Stimulated activated CD4-positive, alpha-beta T cell treated with anti-CD3 and anti-CD28 coated beads, Interleukin-15, amount 100 ng/mL, for 24 hours (primary cell): ENCODE measurements at regions not wholly inside any gene's neighbourhood (a gene's known extent, or its start where the extent isn't known, plus 50 kb on each side); places are given as distances from the start of the nearest gene placed in this dataset.

ENCODE experiments used
- DNase-seq: peaks from one replicate; pipeline ENCODE4 v3.0.0-alpha.2; 2020

- no peak for DNase-seq
Measured at GRCh38 chr6:44665143-44665542, 277.6 kb downstream of the CDC5L start.

DNA sequence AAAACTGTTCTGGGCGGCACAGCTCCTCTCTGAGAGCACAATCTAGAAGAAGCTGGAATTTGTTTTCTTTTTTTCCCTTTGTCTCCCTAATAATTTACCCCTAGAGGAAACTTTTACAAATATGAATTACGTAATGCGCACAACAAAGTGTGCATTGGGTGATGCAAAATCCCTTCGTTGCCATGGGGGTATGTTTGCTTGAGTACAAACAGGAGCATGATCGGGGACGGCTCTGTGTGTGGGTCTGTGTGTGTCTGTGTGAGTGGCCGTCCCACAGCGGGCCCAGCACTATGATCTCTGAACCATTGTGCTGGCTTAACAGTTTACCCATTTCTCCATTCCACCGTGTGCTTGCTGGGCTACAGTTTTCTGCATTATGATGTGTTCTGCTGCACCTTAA lies 278.2 kb downstream of the CDC5L start:
- no peak for DNase-seq

DNA sequence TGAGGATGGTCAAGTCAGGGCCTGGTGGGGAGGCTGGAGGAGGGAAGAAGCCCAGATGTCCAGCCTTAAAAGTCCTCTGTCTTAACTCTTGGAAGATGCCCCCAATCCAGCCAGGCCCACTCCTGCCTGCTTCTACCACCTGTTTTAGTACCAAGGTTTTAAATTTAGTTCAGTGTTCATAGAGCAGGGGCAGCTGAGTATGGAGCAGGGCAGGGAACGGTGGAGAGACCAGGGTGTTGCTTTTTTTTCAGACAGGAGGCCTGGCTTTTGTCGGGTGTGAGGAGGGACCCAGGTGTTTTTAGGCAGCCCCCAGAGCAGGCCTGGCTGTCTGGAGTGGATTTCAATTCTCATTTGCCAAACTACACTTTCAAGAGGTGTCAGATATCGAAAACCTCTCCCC lies 278.8 kb downstream of the CDC5L start:
- DNase-seq: no peak

GRCh38 chr6:44667226-44667625 lies 279.7 kb downstream of the CDC5L start:
- DNase-seq: no peak

DNA sequence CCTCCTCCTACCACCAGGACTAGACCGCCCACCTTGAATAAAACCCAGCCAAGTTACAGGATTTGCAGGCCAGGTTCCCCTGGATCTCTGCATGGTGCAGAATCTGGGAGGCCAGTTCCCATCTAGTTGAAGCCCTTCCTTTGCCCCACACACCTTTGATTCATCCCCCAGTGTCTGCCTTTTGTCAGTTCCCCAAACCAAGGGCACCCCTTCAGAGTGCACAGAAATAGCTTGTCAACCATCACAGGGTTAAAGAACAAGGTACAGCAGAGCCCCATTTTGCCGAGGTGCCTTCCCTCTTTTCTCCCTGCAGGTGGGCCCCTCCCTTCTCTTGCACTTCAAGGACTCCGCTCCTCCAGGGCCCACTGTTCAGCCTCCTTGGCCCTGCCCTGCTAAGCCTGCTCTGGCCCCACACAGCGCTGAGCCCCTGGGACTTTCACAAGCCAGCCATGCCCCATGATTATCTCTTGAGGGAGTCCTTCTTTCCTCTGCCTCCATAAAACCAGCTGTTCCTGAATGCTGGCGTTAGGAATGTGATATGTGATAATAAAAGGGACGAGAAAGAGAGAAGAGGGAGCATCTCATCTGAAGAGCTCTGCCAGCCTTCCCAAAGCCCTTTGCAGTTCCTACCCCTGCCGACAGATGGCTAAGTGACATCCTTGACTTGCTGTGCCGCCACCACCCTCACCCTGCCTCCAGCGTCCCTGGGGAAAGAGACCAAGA lies 280.3 kb downstream of the CDC5L start:
- peak; percentile 58 for DNase-seq

- DNase-seq: no peak
Measured at GRCh38 chr6:44668391-44668930, 281.0 kb downstream of the CDC5L start.

- no peak for DNase-seq
Measured at GRCh38 chr6:44668976-44669934, 281.7 kb downstream of the CDC5L start.

- no peak for DNase-seq
Measured at GRCh38 chr6:44670146-44670545, 282.6 kb downstream of the CDC5L start.

DNA sequence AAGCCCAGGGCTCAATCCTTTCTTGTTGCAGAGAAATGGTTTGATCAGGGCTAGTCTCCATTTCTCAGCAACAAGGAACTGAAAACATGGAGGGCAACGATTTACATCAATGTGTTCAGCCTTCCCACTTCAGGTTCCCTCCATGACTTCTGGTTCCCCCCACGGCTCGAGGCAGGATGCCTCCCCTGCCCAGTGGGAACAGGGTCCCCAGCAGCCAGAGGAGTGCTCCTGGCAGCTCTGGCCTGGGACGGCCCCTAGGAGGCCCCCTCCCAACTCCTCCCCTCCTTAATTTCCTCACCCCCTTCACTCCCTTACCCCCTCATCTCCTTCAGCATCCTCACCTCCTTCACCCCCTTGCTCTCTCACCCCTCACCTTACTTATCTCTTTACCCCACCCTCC lies 283.8 kb downstream of the CDC5L start:
- no peak for DNase-seq

DNA sequence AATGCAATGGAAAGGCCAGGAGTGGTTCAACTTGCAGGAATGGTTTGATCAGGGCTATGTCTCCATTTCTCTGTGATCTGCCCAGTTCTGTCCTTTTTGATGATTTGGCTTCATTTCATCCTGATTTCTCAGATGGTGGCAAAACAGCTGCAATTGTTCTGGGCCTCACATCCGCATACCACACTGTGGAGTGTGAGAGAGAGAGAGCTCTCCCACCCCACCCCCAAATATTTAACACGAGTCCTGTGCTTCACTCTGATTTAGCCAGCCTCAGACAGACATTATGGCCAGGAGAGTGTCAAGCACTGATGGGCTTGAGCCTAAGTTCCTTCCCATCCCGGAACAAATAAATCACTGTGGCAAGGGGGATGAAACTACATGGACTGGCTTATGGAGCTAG lies 284.6 kb downstream of the CDC5L start:
- DNase-seq: no peak

- no peak for DNase-seq
Measured at GRCh38 chr6:44672841-44673240, 285.3 kb downstream of the CDC5L start.

DNA sequence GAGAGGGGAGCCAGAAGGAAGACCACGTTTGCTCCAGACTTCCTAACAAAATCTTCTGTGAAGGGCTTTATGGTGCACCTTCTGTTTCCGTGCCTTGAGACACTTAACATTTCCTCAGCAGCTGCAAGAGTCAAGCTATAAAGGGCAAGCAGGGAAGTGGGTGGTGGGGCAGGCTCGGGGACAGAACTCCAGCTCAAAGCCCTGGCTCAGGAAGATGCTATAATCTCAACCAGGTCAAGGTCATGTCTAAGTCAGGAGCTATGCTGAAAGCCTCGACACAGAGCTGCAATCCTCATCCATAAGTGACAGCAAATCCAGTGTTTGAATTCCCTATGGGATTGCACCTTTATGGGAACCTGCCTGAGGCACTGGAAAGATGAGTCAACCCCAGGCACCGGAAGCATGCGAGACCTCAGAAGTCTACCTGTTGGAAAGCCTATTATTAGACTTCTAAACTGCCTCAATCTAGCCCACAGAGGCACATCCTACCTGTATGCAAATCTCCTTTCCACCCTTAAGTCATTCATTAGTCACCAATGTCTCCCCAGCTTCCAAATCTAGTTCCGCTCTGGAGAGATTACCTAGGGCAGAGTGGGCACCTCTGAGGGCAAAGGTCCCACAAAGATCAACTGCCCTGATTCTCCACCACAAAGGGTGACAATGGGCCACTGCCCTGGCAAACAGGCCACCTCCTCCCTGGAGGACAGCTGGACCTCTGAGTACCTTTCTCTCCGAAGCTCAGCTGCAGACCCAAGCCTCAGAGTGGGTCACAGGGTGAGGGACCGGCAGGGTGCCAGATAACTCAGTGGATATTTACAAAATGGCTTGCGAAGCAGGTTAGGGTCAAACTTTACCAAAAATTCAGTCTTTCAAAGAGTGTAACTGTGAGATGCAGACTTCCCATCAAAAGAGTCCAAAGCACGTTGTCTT lies 287.0 kb downstream of the CDC5L start:
- DNase-seq: no peak

GRCh38 chr6:44675449-44675848 lies 287.9 kb downstream of the CDC5L start:
- no peak for DNase-seq

DNA sequence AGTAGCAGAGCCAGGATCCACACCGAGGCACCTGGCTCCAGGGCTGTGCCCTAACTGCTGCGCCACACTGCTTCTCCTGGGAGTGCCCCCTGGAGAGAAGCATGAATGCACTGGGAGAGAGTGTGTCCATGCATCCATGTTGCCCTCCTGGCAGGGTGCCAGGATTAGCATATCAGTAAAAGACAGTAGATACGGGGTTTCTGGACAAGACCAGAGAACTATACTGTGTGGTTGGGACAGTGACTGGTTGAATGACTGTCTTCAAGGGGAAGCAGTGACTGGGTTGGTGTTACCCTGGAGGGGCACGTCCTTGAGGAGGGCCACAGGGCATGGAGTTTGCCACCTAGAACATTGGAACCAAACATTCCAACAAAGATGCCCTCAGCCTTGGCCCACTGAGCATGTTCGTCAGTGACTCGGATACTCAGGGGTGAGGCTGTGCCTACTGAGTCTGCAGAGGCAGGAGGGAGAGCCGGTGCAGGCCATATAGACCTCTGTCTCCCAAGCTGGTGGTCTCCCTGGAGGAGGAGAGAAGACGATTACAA lies 288.8 kb downstream of the CDC5L start:
- DNase-seq: no peak

- no peak for DNase-seq
Measured at GRCh38 chr6:44676826-44677433, 289.4 kb downstream of the CDC5L start.

- DNase-seq: no peak
Measured at GRCh38 chr6:44678252-44678935, 290.9 kb downstream of the CDC5L start.

DNA sequence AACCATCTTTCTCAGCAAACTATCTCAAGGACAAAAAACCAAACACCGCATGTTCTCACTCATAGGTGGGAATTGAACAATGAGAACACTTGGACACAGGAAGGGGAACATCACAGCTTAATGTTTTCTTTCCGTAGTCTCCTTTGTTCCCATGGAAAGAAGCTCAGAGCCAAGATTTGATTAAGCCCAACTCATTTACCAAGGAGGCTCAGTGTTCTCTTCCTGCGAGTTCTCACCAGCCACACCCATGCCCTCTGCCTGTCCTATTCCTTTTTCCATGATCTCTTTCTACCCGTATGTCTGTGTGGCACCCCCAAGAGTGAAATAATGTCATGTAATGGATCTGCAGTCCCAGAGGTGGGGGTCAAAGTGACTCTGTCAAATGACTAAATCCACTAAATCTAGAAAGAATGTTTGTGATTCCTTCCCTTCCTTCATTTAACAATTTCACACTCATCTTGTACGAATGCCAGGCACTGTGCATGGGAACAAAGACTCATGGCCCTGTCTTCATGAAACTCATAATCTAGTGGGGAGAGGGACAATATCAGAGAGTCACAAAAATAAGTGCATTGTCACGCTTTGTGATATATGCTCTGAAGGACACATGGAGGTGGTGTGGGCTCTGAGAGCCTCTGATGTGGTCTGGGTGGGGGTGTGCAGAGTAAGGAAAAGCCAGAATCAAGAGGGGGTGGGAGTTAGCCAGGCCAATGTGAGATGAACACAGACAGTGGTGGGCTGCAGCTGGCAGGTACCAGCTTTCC lies 292.1 kb downstream of the CDC5L start:
- DNase-seq: no peak

DNA sequence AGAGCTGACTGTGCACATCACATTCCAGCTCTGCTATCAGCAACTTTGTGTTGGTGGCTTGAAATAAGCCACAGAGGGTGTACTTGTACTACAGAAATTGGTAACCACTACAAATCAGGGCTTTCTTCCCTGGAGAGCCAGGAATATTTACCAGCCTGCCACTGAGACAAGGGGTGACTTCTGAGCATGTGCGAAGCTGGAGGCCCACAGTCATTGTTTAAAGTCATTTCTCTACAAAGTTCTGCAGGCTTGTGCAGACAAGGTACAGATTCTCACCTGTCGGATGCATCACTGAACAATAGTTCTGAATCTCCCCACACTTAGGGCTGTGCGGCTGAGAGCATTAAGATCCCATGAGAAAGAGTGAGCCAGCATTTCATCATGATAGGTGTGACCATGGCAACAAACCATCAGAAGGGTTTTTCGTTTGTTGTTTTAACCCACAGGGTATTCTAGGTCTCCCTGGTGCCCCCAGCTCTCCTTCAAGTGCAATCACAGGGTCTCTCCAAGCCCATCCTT lies 292.8 kb downstream of the CDC5L start:
- no peak for DNase-seq

GRCh38 chr6:44681761-44682160 lies 294.3 kb downstream of the CDC5L start:
- no peak for DNase-seq

DNA sequence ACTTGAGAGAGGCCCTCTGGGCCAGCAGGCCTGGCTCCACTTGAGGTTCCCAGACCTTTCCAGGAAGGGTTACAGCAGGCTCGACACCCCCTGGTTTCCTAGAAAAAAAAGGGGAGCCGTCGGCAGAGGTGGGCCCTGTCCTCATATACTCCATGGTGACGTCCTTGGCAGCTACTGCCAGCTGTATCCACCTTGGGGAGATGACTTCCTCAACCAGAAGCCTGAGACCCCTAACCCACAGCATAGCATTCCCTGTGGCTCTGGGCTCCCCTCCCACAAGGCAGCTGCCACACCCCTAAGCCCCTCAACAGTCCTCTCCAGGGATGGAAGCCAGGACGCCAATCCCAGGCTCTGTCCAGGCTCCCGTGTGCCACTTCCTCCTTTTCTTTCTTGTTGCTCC lies 294.8 kb downstream of the CDC5L start:
- DNase-seq: no peak
